ENCODE measurements at regions not wholly inside any gene's neighbourhood (a gene's known extent, or its start where the extent isn't known, plus 50 kb on each side); places are given as distances from the start of the nearest gene placed in this dataset.

DNA sequence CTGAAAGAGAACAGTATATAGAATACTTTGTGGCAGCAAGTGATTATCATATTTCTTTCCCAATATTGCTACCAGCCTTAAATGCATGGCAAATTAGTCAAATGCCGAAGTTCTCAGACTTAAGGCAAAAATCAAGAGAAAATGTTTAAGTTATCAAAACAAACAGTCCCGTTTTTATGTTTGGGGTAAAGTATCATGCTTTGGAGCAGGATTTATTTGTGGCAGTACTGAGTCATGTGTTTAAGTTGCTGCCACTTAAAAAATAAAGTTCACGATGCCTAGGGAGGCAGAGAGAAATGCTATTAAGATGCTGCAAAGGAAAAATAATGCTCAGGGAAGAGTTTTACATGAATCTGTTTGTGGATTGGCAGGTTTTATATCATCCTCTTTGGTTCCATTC lies 417.4 kb upstream of the MDFIC2 start:
- TF ChIP-seq, protein P1, sequence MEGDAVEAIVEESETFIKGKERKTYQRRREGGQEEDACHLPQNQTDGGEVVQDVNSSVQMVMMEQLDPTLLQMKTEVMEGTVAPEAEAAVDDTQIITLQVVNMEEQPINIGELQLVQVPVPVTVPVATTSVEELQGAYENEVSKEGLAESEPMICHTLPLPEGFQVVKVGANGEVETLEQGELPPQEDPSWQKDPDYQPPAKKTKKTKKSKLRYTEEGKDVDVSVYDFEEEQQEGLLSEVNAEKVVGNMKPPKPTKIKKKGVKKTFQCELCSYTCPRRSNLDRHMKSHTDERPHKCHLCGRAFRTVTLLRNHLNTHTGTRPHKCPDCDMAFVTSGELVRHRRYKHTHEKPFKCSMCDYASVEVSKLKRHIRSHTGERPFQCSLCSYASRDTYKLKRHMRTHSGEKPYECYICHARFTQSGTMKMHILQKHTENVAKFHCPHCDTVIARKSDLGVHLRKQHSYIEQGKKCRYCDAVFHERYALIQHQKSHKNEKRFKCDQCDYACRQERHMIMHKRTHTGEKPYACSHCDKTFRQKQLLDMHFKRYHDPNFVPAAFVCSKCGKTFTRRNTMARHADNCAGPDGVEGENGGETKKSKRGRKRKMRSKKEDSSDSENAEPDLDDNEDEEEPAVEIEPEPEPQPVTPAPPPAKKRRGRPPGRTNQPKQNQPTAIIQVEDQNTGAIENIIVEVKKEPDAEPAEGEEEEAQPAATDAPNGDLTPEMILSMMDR (conservative IDR thresholded peaks at IDR 0.05; ENCODE audit: low read depth, low read length), result no peak
- no peak for TF ChIP-seq EZH2 (IDR thresholded peaks at IDR 0.05; ENCODE audit: borderline replicate concordance, low read depth, low read length, poor library complexity, severe bottlenecking)
